ENCODE measurements at regions not wholly inside any gene's neighbourhood (a gene's known extent, or its start where the extent isn't known, plus 50 kb on each side); places are given as distances from the start of the nearest gene placed in this dataset.

DNA sequence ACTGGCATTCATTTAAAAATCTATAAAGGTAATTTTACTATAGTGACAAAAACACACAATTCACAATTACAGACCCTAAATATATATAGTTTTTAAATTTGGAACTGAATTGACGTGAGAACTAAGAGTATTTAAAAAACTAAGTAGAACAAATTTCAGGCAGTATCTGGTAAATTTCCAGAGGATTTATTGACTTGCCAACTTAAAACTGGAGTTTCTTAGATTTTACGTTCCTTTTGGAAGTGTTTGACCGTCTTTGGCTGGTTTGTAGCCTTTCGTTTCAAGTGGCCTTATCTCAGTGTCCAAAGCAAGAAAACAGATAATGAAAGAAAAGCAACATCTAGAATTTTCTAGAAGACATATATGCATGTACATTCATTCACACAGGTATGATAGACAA is 234.4 kb upstream of the VLDLR start:
- H3K36me3 ChIP-seq (ENCODE audit: control insufficient read depth in 2 of 2, insufficient read depth in 1 of 2, low read length in 2 of 2): no peaks in the 10 kb centered on the region
- no peaks in the 10 kb centered on the region for H3K9me3 ChIP-seq (ENCODE audit: control insufficient read depth, insufficient read depth, low read depth, low read length)
- ChIA-PET POLR2A (no interaction called here), CTCF (interaction anchor here (0.6 kb wide), 1 partner anchor 151 kb away, joined by 4 read pairs; no protein-coding TSS in a partner anchor)
- H3K27ac ChIP-seq (ENCODE audit: extremely low read depth, low read depth, low read length): no peak overlapping the region
- TF ChIP-seq, protein P1, sequence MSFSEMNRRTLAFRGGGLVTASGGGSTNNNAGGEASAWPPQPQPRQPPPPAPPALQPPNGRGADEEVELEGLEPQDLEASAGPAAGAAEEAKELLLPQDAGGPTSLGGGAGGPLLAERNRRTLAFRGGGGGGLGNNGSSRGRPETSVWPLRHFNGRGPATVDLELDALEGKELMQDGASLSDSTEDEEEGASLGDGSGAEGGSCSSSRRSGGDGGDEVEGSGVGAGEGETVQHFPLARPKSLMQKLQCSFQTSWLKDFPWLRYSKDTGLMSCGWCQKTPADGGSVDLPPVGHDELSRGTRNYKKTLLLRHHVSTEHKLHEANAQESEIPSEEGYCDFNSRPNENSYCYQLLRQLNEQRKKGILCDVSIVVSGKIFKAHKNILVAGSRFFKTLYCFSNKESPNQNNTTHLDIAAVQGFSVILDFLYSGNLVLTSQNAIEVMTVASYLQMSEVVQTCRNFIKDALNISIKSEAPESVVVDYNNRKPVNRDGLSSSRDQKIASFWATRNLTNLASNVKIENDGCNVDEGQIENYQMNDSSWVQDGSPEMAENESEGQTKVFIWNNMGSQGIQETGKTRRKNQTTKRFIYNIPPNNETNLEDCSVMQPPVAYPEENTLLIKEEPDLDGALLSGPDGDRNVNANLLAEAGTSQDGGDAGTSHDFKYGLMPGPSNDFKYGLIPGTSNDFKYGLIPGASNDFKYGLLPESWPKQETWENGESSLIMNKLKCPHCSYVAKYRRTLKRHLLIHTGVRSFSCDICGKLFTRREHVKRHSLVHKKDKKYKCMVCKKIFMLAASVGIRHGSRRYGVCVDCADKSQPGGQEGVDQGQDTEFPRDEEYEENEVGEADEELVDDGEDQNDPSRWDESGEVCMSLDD (tag by site-specific recombination; IDR thresholded peaks at IDR 0.05): no peak
- TF ChIP-seq, protein P2, sequence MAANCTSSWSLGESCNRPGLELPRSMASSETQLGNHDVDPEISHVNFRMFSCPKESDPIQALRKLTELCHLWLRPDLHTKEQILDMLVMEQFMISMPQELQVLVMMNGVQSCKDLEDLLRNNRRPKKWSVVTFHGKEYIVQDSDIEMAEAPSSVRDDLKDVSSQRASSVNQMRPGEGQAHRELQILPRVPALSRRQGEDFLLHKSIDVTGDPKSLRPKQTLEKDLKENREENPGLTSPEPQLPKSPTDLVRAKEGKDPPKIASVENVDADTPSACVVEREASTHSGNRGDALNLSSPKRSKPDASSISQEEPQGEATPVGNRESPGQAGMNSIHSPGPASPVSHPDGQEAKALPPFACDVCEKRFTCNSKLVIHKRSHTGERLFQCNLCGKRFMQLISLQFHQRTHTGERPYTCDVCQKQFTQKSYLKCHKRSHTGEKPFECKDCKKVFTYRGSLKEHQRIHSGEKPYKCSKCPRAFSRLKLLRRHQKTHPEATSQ (tag by site-specific recombination; IDR thresholded peaks at IDR 0.05): no peak
- TF ChIP-seq KLF10 (tag by site-specific recombination; IDR thresholded peaks at IDR 0.05) (no peak), ZNF473 (tag by site-specific recombination; IDR thresholded peaks at IDR 0.05) (no peak), ZNF548 (tag by site-specific recombination; IDR thresholded peaks at IDR 0.05) (no peak), ZNF223 (tag by site-specific recombination; IDR thresholded peaks at IDR 0.05) (no peak), RBAK (tag by site-specific recombination; IDR thresholded peaks at IDR 0.05) (no peak), ZNF561 (tag by site-specific recombination; IDR thresholded peaks at IDR 0.05; ENCODE audit: borderline replicate concordance) (no peak), ZNF768 (tag by site-specific recombination; IDR thresholded peaks at IDR 0.05) (no peak)
- TF ChIP-seq, protein P3, sequence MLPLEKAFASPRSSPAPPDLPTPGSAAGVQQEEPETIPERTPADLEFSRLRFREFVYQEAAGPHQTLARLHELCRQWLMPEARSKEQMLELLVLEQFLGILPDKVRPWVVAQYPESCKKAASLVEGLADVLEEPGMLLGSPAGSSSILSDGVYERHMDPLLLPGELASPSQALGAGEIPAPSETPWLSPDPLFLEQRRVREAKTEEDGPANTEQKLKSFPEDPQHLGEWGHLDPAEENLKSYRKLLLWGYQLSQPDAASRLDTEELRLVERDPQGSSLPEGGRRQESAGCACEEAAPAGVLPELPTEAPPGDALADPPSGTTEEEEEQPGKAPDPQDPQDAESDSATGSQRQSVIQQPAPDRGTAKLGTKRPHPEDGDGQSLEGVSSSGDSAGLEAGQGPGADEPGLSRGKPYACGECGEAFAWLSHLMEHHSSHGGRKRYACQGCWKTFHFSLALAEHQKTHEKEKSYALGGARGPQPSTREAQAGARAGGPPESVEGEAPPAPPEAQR (tag by site-specific recombination; IDR thresholded peaks at IDR 0.05): no peak
- H3K4me3 ChIP-seq (ENCODE audit: low read depth, low read length): no peak overlapping the region
- peaks cover 12% of the 10 kb centered on the region for H3K4me1 ChIP-seq (ENCODE audit: control insufficient read depth, insufficient read depth, low read length)

DNA sequence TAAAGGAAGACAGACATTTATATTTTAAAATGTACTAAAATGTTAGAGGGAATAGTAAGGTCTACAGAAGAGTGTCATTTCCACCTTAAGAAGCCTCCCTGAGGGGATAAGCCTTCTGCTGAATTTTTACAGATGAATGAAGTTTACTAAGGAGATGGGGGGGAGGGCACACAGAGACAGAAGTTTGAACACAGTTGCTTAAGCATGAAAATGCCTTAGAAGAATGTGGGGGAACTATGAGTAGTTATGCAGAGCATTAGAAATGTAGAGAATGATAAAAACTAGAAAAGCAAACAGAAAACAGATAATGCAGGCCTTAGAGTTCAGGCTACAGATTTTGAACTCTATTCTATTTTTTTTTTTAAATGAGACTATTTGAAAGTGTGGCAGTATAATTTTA is 232.2 kb upstream of the VLDLR start:
- H3K36me3 ChIP-seq (ENCODE audit: control insufficient read depth in 2 of 2, insufficient read depth in 1 of 2, low read length in 2 of 2): no peaks in the 10 kb centered on the region
- ChIA-PET POLR2A (no interaction called here), CTCF (no interaction called here)
- peaks cover 12% of the 10 kb centered on the region for H3K4me1 ChIP-seq (ENCODE audit: control insufficient read depth, insufficient read depth, low read length)
- H3K9me3 ChIP-seq (ENCODE audit: control insufficient read depth, insufficient read depth, low read depth, low read length): no peaks in the 10 kb centered on the region
- H3K27ac ChIP-seq (ENCODE audit: extremely low read depth, low read depth, low read length): no peak overlapping the region
- TF ChIP-seq PRDM1 (tag by site-specific recombination; IDR thresholded peaks at IDR 0.05): no peak
- TF ChIP-seq ZNF501 (tag by site-specific recombination; IDR thresholded peaks at IDR 0.05): no peak
- TF ChIP-seq ZNF76 (tag by site-specific recombination; IDR thresholded peaks at IDR 0.05; ENCODE audit: borderline replicate concordance, low read depth): no peak
- TF ChIP-seq ZNF777 (tag by site-specific recombination; IDR thresholded peaks at IDR 0.05; ENCODE audit: borderline replicate concordance): no peak
- TF ChIP-seq, protein P4, sequence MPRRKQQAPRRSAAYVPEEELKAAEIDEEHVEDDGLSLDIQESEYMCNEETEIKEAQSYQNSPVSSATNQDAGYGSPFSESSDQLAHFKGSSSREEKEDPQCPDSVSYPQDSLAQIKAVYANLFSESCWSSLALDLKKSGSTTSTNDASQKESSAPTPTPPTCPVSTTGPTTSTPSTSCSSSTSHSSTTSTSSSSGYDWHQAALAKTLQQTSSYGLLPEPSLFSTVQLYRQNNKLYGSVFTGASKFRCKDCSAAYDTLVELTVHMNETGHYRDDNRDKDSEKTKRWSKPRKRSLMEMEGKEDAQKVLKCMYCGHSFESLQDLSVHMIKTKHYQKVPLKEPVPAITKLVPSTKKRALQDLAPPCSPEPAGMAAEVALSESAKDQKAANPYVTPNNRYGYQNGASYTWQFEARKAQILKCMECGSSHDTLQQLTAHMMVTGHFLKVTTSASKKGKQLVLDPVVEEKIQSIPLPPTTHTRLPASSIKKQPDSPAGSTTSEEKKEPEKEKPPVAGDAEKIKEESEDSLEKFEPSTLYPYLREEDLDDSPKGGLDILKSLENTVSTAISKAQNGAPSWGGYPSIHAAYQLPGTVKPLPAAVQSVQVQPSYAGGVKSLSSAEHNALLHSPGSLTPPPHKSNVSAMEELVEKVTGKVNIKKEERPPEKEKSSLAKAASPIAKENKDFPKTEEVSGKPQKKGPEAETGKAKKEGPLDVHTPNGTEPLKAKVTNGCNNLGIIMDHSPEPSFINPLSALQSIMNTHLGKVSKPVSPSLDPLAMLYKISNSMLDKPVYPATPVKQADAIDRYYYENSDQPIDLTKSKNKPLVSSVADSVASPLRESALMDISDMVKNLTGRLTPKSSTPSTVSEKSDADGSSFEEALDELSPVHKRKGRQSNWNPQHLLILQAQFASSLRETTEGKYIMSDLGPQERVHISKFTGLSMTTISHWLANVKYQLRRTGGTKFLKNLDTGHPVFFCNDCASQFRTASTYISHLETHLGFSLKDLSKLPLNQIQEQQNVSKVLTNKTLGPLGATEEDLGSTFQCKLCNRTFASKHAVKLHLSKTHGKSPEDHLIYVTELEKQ (tag by site-specific recombination; IDR thresholded peaks at IDR 0.05; ENCODE audit: borderline replicate concordance): no peak
- TF ChIP-seq ZNF596 (tag by site-specific recombination; IDR thresholded peaks at IDR 0.05): no peak
- H3K4me3 ChIP-seq (ENCODE audit: low read depth, low read length): no peak overlapping the region
